NCI-H460 (cell line): ENCODE measurements at regions not wholly inside any gene's neighbourhood (a gene's known extent, or its start where the extent isn't known, plus 50 kb on each side); places are given as distances from the start of the nearest gene placed in this dataset.
"Not testable (repeated sequence)": the region's sequence is repeated elsewhere in the genome, so short reads cannot be mapped to it uniquely, and the experiment has no call there.

ENCODE experiments used
- DNase-seq: peaks from one replicate; pipeline ENCODE4 v3.0.0-alpha.2; 2016; ENCODE audit warnings: low read depth; ENCODE audit errors: extremely low read depth

DNA sequence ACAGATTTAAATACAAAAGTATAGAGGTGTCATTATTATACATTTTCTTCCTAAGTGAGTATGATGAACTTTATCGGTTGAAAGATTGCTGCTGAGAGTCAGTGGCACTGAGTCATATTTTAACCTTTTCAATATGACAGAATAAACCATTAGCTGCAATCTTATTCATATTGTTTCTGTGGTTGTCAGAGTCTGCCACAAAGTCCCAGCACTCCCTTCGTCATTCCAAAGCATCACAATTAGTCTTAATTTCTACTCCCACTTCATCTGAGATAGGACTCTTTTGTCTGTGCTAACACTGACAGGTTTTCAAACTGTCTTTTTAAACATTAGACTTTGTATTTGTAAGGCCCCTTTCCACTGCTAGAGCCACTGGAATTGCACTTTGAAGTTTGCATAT, 656.9 kb downstream of the MTRR start:
- no peak for DNase-seq

GRCh38 chr5:8528106-8528505, 659.2 kb downstream of the MTRR start:
- no peak for DNase-seq

DNA sequence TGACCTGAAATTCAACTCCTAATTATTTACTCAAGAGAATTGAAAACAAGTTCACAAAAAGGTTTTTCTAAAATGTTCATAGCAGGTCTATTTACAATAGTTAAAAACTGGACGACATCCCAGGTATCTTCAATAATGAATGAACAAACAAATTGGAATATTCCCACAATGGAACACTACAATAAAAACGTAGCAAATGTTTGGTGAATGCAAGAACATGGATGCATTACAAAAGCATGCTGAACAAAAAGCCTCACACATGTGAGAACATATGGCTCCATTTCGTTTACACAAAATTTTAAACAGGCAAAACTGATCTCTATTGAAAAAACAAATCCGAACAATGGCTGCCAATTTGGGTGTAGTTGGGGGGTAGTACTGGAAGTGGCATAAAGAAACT, 669.9 kb downstream of the MTRR start:
- no peak for DNase-seq

GRCh38 chr5:8540317-8540716, 671.4 kb downstream of the MTRR start:
- no peak for DNase-seq

DNA sequence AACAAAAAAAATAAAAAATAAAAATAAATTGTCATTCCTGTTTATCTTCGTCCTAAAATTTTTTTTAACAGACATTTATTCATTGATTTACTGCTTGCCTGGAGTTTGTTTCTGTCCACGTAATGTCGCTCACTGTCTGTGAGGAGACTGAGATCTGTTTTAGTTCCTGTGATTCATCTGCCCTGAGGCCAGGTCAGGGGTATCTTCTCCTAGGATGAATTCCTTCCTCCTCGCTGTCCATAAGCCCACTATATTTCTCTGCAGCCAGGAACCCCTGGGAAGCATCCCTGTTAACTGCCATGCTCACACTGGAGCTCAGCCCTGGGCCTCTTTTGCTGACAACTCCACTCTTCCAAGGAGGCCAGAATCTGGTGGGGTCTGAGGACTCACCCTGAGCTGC, 682.0 kb downstream of the MTRR start:
- DNase-seq, result no peak

GRCh38 chr5:8553364-8553763, 684.4 kb downstream of the MTRR start:
- no peak for DNase-seq

- DNase-seq, result no peak
These were observed 688.8 kb downstream of the MTRR start for GRCh38 chr5:8557728-8558127.

- no peak for DNase-seq
These were observed 691.8 kb downstream of the MTRR start for GRCh38 chr5:8560776-8561175.

DNA sequence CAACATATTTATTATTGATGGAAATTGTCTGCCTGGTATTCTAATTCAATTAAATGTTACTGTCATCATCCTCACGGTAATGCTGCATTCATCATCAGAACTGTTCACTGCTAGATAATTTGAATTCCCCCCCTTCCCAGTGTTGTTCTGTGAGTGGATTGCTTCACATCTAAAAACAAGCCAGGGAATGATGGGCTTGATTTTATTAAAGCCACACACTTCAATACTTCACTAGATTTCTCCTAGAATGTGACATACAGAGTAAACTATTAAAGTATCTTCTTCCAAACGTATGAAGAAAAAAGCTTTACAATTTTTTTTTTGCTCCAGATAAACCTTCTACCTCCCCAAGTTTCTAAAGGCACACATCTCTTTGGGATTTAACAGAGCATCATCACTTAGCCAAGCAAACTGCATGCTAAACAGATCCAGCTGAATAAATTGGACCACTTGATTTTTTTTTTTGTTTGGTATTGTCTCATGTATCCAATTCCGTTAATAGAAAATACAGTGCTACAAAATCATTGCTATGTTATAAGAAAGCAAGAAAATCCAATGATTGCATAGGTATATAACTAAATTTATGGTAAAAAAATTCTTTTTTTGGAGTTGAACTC, 692.4 kb downstream of the MTRR start:
- no peak for DNase-seq

- DNase-seq, result no peak
These were observed 692.9 kb downstream of the MTRR start for GRCh38 chr5:8561854-8562253.

DNA sequence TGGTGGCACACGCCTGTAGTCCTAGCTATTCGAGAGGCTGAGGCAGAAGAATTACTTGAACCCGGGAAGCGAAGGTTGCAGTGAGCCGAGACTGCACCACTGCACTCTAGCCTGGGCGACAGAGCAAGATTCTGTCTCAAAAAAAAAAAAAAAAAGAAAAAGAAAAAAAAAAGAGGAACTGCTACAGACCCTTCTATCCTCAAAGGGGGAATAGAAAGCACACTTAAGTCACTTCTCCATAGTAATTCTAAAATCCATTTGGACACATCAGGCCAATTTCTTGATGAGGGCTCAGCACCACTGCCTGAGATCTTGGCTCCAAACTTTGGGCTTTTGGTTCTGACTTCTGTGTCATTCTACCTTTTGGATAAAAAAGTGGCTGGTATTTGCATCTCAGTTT, 694.6 kb downstream of the MTRR start:
- not testable (repeated sequence) for DNase-seq

DNA sequence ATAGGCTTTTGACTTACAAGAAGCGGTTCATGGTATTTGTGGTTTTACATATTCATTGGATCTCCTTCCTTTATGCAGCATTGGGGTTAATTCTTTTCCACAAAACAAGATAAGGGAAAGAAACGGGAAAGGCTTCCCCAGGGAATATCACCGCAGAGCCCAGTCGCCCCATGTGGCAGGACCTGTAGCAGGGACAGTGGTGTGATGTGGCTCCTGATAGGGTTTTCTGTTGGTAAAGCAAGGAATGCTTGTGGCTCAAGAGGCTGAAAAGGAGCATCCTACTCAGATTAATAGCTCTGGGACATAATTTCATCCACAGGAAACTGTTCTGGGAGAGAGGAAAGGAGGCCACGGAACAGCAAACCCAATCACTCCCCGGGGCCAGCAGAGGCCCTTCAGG, 699.9 kb downstream of the MTRR start:
- DNase-seq, result no peak

GRCh38 chr5:8570528-8570927, 701.6 kb downstream of the MTRR start:
- no peak for DNase-seq

GRCh38 chr5:8576178-8576577, 707.2 kb downstream of the MTRR start:
- DNase-seq, result no peak

GRCh38 chr5:8577792-8578191, 708.8 kb downstream of the MTRR start:
- no peak for DNase-seq

- no peak for DNase-seq
These were observed 711.4 kb downstream of the MTRR start for GRCh38 chr5:8580298-8580697.

DNA sequence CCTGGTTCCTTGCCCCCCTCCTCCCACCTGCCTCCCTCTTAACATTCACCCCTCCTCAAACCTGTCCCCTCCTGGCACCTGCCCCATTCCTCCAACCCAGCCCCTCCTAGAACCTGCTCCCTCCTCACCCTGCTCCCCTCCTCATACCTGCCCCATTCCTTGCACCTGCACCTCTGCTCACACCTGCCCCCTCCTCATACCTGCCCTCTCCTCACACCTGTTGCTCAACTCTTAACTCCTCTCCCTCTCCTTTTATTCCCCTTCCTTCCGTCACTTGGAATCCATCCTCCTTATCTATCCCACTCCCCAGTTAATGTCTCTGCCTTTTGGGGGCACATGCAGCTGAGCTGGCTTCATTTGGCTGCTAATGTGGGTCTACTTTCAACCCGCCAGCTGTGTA, 712.1 kb downstream of the MTRR start:
- no peak for DNase-seq

- no peak for DNase-seq
These were observed 716.5 kb downstream of the MTRR start for GRCh38 chr5:8585230-8586018.

- DNase-seq, result no peak
These were observed 722.0 kb downstream of the MTRR start for GRCh38 chr5:8590959-8591358.

- DNase-seq, result no peak
These were observed 729.4 kb downstream of the MTRR start for GRCh38 chr5:8598356-8598755.

- no peak for DNase-seq
These were observed 730.0 kb downstream of the MTRR start for GRCh38 chr5:8598996-8599395.

- no peak for DNase-seq
These were observed 731.9 kb downstream of the MTRR start for GRCh38 chr5:8600843-8601242.
